Adrenal gland (tissue), 5 donors: ENCODE measurements at regions not wholly inside any gene's neighbourhood (a gene's known extent, or its start where the extent isn't known, plus 50 kb on each side); places are given as distances from the start of the nearest gene placed in this dataset.

ENCODE experiments used
- CTCF ChIP-seq, 6 experiments: fragments of 450-650 bp in 4 of 6; fragments of 200-600 bp in 2 of 6; sonication (generic) in 1 of 6; IDR thresholded peaks; 1 replicate in 5 of 6; 2 replicates in 1 of 6; pipeline versions ENCODE4 v1.5.1 to v1.8.0; 2016 to 2021; ENCODE audit warnings: antibody characterized with exemption in 6 of 6, mild to moderate bottlenecking in 2 of 6, moderate library complexity in 1 of 6
- POLR2A ChIP-seq, 2 donors: fragments of 450-650 bp; IDR thresholded peaks; one replicate each; pipeline ENCODE4 v1.6.1; 2017; ENCODE audit warnings: antibody characterized with exemption in 2 of 2, mild to moderate bottlenecking in 2 of 2, moderate library complexity in 1 of 2
- donor health status: DM: no; HTN: no; CAD: no.

GRCh38 chr13:100812982-100813584 lies 138.5 kb upstream of the TMTC4 start:
- TF ChIP-seq CTCF (IDR thresholded peaks at IDR 0.05) = no peak
- TF ChIP-seq POLR2A (IDR thresholded peaks at IDR 0.05) = no peak
